OCI-LY3 (cell line): ENCODE measurements at regions not wholly inside any gene's neighbourhood (a gene's known extent, or its start where the extent isn't known, plus 50 kb on each side); places are given as distances from the start of the nearest gene placed in this dataset.
"Not testable (repeated sequence)": the region's sequence is repeated elsewhere in the genome, so short reads cannot be mapped to it uniquely, and the experiment has no call there.

Source experiments
- H2AFZ ChIP-seq: fragments of 200-600, 300-600 bp; shearing (Covaris generic); 2 replicates; pipeline ENCODE4 v1.6.0; 2014; ENCODE audit warnings: antibody characterized with exemption, low read depth, low read length
- H3K27ac ChIP-seq: fragments of 200-600, 300-600 bp; sonication (generic); 2 replicates; pipeline ENCODE4 v1.5.1; 2014; ENCODE audit warnings: mild to moderate bottlenecking, low read length, moderate library complexity, mixed read lengths
- H3K27me3 ChIP-seq: fragments of 200-600, 300-600 bp; sonication (generic); 2 replicates; pipeline ENCODE4 v1.6.1; 2014; ENCODE audit warnings: low read depth, low read length, mixed read lengths
- H3K36me3 ChIP-seq: fragments of 200-600, 300-600 bp; sonication (generic); replicated peaks from 2 replicates; pipeline ENCODE3; 2014; ENCODE audit warnings: low read depth, low read length, mixed read lengths
- H3K4me1 ChIP-seq: fragments of 300-600, 200-600 bp; sonication (generic); 2 replicates; pipeline ENCODE4 v1.6.1; 2014; ENCODE audit warnings: low read length, mixed read lengths
- H3K4me2 ChIP-seq: fragments of 200-600, 300-600 bp; sonication (generic); 2 replicates; pipeline ENCODE4 v1.6.1; 2014; ENCODE audit warnings: low read length, mixed read lengths
- H3K4me3 ChIP-seq: fragments of 300-600, 200-600 bp; sonication (generic); 2 replicates; pipeline ENCODE4 v1.5.1; 2014; ENCODE audit warnings: antibody characterized with exemption, mild to moderate bottlenecking, low read length, moderate library complexity
- H3K79me2 ChIP-seq: fragments of 300-600, 200-600 bp; shearing (Covaris generic); 2 replicates; pipeline ENCODE4 v1.6.1; 2014; ENCODE audit warnings: mild to moderate bottlenecking, low read length, mixed read lengths
- H3K9ac ChIP-seq: fragments of 300-600, 200-600 bp; shearing (Covaris generic); 2 replicates; pipeline ENCODE4 v1.6.0; 2014; ENCODE audit warnings: mild to moderate bottlenecking, low read length, moderate library complexity
- H3K9me3 ChIP-seq: fragments of 200-600, 300-600 bp; shearing (Covaris generic); 2 replicates; pipeline ENCODE4 v1.6.1; 2014; ENCODE audit warnings: low read length, mixed read lengths; ENCODE audit not compliant: insufficient read depth
- H4K20me1 ChIP-seq: fragments of 200-600, 300-600 bp; sonication (generic); 2 replicates; pipeline ENCODE4 v1.6.1; 2016; ENCODE audit warnings: low read length, mixed read lengths; ENCODE audit not compliant: insufficient read depth
- EZH2phosphoT487 ChIP-seq: fragments of 200-600 bp; shearing (Covaris generic); IDR thresholded peaks from 2 replicates; pipeline ENCODE4 v1.6.1; 2018; ENCODE audit warnings: antibody characterized with exemption, mixed run types, low read depth
- TF ChIP-seq, protein P1 (sequence below): fragments of 200-600, 300-600 bp; sonication (generic); IDR thresholded peaks from 2 replicates; pipeline ENCODE4 v1.5.1; 2014; ENCODE audit warnings: antibody characterized with exemption, low read length, low read depth

DNA sequence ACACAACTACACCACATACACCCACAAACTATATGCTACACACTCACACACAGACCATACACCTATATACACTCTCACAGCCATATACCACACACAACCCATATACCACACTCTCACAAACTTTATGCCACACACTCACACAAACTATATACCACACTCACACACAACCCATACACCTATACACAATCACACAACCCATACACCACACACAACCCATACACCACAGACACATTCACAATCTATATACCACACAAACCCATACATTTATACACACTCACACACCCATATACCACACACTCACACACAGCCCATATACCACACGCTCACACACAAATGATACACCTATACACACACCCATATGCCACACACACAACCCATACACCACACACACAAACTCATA is 163.3 kb downstream of the TMEM121 start:
- Histone ChIP-seq H3K4me1 (peaks cover 6% of the 10 kb centered on the region), H3K9me3 (no peaks in the 10 kb centered on the region), H3K9ac (no peak overlapping the region), H2AFZ (no peak overlapping the region), H4K20me1 (no peaks in the 10 kb centered on the region), H3K36me3 (no peaks in the 10 kb centered on the region), H3K27me3 (no peaks in the 10 kb centered on the region), H3K4me3 (no peak overlapping the region), H3K79me2 (no peaks in the 10 kb centered on the region), H3K27ac (no peak overlapping the region), H3K4me2 (no peak overlapping the region)
- TF ChIP-seq EZH2phosphoT487 = no peak
- TF ChIP-seq, protein P1, sequence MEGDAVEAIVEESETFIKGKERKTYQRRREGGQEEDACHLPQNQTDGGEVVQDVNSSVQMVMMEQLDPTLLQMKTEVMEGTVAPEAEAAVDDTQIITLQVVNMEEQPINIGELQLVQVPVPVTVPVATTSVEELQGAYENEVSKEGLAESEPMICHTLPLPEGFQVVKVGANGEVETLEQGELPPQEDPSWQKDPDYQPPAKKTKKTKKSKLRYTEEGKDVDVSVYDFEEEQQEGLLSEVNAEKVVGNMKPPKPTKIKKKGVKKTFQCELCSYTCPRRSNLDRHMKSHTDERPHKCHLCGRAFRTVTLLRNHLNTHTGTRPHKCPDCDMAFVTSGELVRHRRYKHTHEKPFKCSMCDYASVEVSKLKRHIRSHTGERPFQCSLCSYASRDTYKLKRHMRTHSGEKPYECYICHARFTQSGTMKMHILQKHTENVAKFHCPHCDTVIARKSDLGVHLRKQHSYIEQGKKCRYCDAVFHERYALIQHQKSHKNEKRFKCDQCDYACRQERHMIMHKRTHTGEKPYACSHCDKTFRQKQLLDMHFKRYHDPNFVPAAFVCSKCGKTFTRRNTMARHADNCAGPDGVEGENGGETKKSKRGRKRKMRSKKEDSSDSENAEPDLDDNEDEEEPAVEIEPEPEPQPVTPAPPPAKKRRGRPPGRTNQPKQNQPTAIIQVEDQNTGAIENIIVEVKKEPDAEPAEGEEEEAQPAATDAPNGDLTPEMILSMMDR = no peak

DNA sequence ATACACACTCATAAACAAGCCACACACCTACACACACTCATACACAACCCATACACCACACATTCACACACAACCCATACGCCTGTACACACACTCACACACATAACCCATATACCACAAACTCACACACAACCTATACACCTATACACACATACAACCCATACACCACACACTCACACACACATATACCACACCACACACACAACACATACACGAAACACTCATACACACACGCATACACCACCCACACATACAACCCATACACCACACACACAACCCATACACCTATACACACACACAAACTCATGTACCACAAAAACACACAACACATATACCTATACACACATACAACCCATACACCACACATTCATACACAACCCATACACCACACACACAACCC is 164.3 kb downstream of the TMEM121 start:
- no peaks in the 10 kb centered on the region for H4K20me1 ChIP-seq
- TF ChIP-seq EZH2phosphoT487 = no peak
- TF ChIP-seq, protein P1 = no peak
- peaks cover 3% of the 10 kb centered on the region; the same call in 1 of the 2 replicates for H3K4me1 ChIP-seq
- H2AFZ ChIP-seq = no peak overlapping the region
- no peak overlapping the region for H3K4me2 ChIP-seq
- no peak overlapping the region for H3K9ac ChIP-seq
- H3K27me3 ChIP-seq = no peaks in the 10 kb centered on the region
- no peaks in the 10 kb centered on the region for H3K9me3 ChIP-seq
- H3K79me2 ChIP-seq = no peaks in the 10 kb centered on the region
- no peak overlapping the region for H3K4me3 ChIP-seq
- H3K27ac ChIP-seq = no peak overlapping the region
- no peaks in the 10 kb centered on the region for H3K36me3 ChIP-seq

DNA sequence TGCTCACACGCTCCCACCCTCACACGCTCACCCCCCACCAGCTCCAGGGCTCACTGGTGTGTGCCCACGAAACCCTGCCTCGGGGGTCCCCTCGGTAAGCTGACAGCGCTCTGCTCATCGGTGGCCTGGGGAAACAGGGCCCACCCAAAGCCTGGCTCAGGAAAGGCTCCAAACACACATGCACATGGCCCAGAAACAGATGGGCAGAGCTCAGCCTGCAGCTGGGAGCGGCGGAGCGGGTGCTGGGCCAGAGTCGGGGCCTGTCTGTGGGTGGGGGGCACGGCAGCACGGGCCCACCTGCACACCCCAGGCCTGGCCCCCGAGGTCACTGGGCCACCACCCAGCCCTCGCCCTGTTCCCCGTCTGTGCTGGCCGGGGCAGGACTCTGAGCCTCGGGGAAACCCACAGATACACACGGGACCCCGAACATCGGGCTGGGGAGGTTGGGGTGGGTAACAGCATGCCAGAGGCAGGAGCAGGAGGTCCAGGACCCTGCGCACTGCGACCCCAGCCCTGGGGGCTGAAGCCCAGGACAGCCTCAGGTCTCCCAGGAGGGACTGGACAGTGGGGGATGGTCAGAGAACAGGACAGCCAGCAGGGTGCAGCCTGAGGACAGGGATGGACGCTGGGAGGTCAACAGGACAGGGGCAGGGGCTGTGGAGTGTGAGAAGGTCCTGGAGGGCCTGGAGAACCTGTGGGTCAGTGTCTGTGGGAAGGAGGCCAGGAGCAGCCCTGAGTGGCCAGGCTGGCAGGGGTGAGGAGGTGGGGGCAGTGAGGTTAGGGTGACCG is 165.1 kb downstream of the TMEM121 start:
- H3K4me1 ChIP-seq, H3K9ac ChIP-seq, H3K36me3 ChIP-seq, H3K9me3 ChIP-seq, H4K20me1 ChIP-seq, H3K79me2 ChIP-seq, H3K4me2 ChIP-seq, H2AFZ ChIP-seq, H3K4me3 ChIP-seq, H3K27me3 ChIP-seq: not testable (repeated sequence)
- peak overlapping the region; percentile 42; the same call in 1 of the 2 replicates for H3K27ac ChIP-seq

DNA sequence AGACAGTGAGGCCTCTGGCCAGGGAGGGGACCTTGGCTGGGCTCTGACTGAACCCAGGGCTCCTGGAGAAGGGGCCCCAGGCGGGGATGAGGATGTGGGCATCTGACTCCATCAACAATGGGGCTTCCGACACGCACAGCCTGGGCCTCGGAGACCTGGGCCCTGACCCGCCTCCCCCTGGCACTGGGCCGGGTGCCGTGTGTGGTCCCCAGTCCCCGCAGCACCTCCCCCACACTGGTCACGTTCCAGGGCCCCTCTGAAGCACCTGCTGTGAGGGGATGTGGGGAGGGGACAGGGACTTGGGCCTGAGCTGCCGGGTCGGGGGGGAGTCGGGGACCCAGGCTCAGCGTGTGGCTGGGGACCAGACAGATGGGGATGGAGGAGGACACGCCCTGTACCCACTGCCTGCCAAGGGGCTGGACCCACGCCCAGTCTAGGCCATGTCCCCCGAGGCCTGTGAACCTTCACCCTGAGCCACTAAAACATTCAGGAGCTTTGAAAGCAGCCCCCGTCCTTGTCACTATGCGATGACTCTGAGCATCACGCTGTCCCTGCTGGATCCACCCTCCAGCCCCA is 165.8 kb downstream of the TMEM121 start:
- peak overlapping the region; percentile 42; the same call in 1 of the 2 replicates for H3K27ac ChIP-seq
- H3K4me3 ChIP-seq, H3K27me3 ChIP-seq, H3K79me2 ChIP-seq, H2AFZ ChIP-seq, H3K4me1 ChIP-seq, H3K9ac ChIP-seq, H4K20me1 ChIP-seq, H3K4me2 ChIP-seq, H3K36me3 ChIP-seq, H3K9me3 ChIP-seq: not testable (repeated sequence)

DNA sequence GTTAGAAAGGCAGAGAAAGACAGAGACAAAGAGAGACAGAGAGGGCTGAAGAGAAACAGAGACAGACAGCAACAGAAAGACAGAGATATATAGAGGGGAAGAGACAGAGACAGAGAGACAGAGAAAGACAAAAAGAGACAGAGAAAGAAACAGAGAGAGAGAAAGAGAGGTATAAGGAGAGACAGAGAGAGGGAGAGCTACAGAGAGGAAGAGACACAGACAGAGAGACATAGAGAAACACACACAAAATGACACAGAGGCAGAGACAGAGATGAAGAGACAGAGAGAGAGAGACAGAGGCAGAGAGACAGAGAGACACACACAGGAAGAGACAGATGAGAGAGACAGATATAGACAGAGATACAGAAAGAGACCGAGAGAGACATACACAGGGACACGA is 168.6 kb downstream of the TMEM121 start:
- Histone ChIP-seq H3K36me3 (no peaks in the 10 kb centered on the region), H3K27ac (no peak overlapping the region), H2AFZ (no peak overlapping the region), H3K4me2 (no peak overlapping the region), H4K20me1 (no peaks in the 10 kb centered on the region), H3K4me1 (peaks cover 9% of the 10 kb centered on the region), H3K79me2 (no peaks in the 10 kb centered on the region), H3K27me3 (no peaks in the 10 kb centered on the region), H3K9me3 (no peaks in the 10 kb centered on the region), H3K4me3 (no peak overlapping the region), H3K9ac (no peak overlapping the region)
- no peak for TF ChIP-seq EZH2phosphoT487
- TF ChIP-seq, protein P1 = no peak

DNA sequence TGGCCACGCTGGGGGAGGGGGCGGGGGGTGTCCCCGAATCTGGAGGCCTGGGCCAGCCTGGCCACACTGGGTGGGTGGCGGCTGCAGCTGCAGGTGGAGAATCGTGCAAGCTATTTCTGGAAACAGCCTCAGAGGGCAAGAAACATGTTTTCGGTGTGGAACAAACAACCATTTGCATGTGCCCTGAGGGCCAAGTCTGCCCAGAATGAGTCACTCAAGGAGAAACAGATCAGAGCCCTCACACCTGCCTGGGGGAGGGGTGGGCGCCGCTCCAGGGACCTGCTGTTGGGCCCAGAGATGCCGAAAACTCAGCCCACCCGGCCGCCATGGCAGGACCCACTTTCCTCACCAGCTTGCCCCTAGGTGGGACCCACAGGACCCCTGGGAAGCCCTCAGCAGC is 170.0 kb downstream of the TMEM121 start:
- H3K4me1 ChIP-seq = peaks cover 14% of the 10 kb centered on the region
- not testable (repeated sequence) for H3K79me2 ChIP-seq, H3K36me3 ChIP-seq, H3K27ac ChIP-seq, H3K9ac ChIP-seq, H3K9me3 ChIP-seq, H3K27me3 ChIP-seq, H4K20me1 ChIP-seq, H2AFZ ChIP-seq, H3K4me2 ChIP-seq, H3K4me3 ChIP-seq

DNA sequence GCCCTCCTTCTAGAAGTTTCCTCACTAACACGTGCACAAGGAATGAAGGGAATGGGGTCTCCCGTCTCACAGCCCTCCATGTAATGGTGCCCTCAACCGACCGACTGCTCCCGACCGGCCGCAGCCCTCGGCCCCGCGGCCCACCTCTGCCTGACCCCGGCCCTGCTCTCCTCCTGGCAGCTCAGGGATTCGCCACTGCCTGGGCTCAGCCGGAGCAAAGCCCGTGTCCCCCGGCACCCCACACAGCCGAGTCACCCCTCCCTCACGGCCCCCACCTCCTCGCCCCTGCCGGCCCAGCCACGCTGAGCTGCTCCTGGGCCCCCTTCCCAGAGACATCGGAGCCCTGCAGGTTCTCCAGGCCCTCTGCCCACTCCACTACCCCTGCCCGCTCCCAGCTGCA is 171.0 kb downstream of the TMEM121 start:
- not testable (repeated sequence) for H2AFZ ChIP-seq, H3K36me3 ChIP-seq, H3K4me3 ChIP-seq, H3K79me2 ChIP-seq, H4K20me1 ChIP-seq, H3K9me3 ChIP-seq, H3K4me2 ChIP-seq, H3K9ac ChIP-seq, H3K27me3 ChIP-seq
- H3K4me1 ChIP-seq = peaks cover 14% of the 10 kb centered on the region
- H3K27ac ChIP-seq = peak overlapping the region; percentile 73
